SK-N-SH treated with all-trans-retinoic acid at 6 μM for 48 hours (cell line): ENCODE measurements at regions not wholly inside any gene's neighbourhood (a gene's known extent, or its start where the extent isn't known, plus 50 kb on each side); places are given as distances from the start of the nearest gene placed in this dataset.

Experiments
- BACH2 ChIP-seq: fragments of 250-450 bp; sonication (Bioruptor Pico); IDR thresholded peaks from 2 replicates; pipeline ENCODE4 v1.9.0; 2021; ENCODE audit warnings: mild to moderate bottlenecking, borderline replicate concordance
- PATZ1 ChIP-seq: fragments of 250-450 bp; sonication (Bioruptor Pico); IDR thresholded peaks from 2 replicates; pipeline ENCODE4 v1.8.0; 2020; ENCODE audit warnings: mild to moderate bottlenecking, moderate library complexity, borderline replicate concordance
- PPARA ChIP-seq: fragments of 250-450 bp; sonication (Bioruptor Pico); IDR thresholded peaks from 2 replicates; pipeline ENCODE4 v1.5.0; 2020; ENCODE audit warnings: mild to moderate bottlenecking, borderline replicate concordance
- RARB ChIP-seq: fragments of 250-450 bp; sonication (Bioruptor Pico); IDR thresholded peaks from 2 replicates; pipeline ENCODE4 v1.8.0; 2021; ENCODE audit warnings: mild to moderate bottlenecking, moderate library complexity
- TCF4 ChIP-seq: fragments of 250-450 bp; sonication (Bioruptor Pico); IDR thresholded peaks from 2 replicates; pipeline ENCODE4 v1.8.0; 2021; ENCODE audit warnings: mild to moderate bottlenecking, moderate library complexity, borderline replicate concordance
- TOX ChIP-seq: fragments of 250-450 bp; sonication (Bioruptor Pico); IDR thresholded peaks from 2 replicates; pipeline ENCODE4 v1.8.0; 2021; ENCODE audit warnings: mild to moderate bottlenecking, moderate library complexity, borderline replicate concordance
- ZFP30 ChIP-seq: fragments of 450-650 bp; formaldehyde crosslinking; IDR thresholded peaks from 2 replicates; pipeline ENCODE4 v1.5.0; 2022; ENCODE audit warnings: mild to moderate bottlenecking, moderate library complexity
- ZNF565 ChIP-seq: fragments of 450-650 bp; formaldehyde crosslinking; conservative IDR thresholded peaks from 2 replicates; pipeline ENCODE4 v1.5.0; 2020; ENCODE audit warnings: low read depth, mild to moderate bottlenecking, moderate library complexity
- ZNF8 ChIP-seq: fragments of 450-650 bp; formaldehyde crosslinking; IDR thresholded peaks from 2 replicates; pipeline ENCODE4 v1.5.0; 2020; ENCODE audit warnings: mild to moderate bottlenecking, moderate library complexity

- TF ChIP-seq RARB (no peak), ZFP30 (CRISPR knock-in tag) (no peak), ZNF565 (CRISPR knock-in tag) (no peak), TOX (CRISPR knock-in tag) (no peak), PATZ1 (CRISPR knock-in tag) (no peak), BACH2 (CRISPR knock-in tag) (no peak), PPARA (CRISPR knock-in tag) (no peak), ZNF8 (CRISPR knock-in tag) (no peak), TCF4 (CRISPR knock-in tag) (no peak)
Observed at GRCh38 chr3:7973006-7973405, 528.6 kb upstream of the LMCD1 start.
